GM23338 (cell line): ENCODE measurements at regions not wholly inside any gene's neighbourhood (a gene's known extent, or its start where the extent isn't known, plus 50 kb on each side); places are given as distances from the start of the nearest gene placed in this dataset.

ENCODE experiments used
- CREB1 ChIP-seq: fragments of 250-450 bp; sonication (Bioruptor Pico); IDR thresholded peaks from 2 replicates; pipeline ENCODE4 v1.5.0; 2020; ENCODE audit warnings: low read depth, mild to moderate bottlenecking, moderate library complexity
- CTCF ChIP-seq, 2 experiments: fragments of 200-600 bp in 1 of 2; sonication (generic) in 1 of 2; conservative IDR thresholded peaks; 2 replicates each; pipeline versions ENCODE4 v1.5.1 to v1.6.1; 2016 to 2017; ENCODE audit warnings: antibody characterized with exemption in 2 of 2, low read depth in 2 of 2, mild to moderate bottlenecking in 2 of 2, moderate library complexity in 1 of 2
- EZH2 ChIP-seq: fragments of 200-600 bp; sonication (generic); IDR thresholded peaks from one replicate; pipeline ENCODE4 v1.8.0; 2017; ENCODE audit warnings: antibody characterized with exemption, mild to moderate bottlenecking, low read depth; ENCODE audit not compliant: unreplicated experiment
- EZH2phosphoT487 ChIP-seq: fragments of 200-600 bp; sonication (generic); IDR thresholded peaks from one replicate; pipeline ENCODE4 v1.8.1; 2018; ENCODE audit warnings: antibody characterized with exemption; ENCODE audit not compliant: unreplicated experiment
- JUNB ChIP-seq: IDR thresholded peaks from one replicate; pipeline ENCODE4 v1.6.1; 2016; ENCODE audit warnings: antibody characterized with exemption; ENCODE audit not compliant: unreplicated experiment
- POLR2AphosphoS5 ChIP-seq: IDR thresholded peaks from 2 replicates; pipeline ENCODE4 v1.6.1; 2016; ENCODE audit warnings: antibody characterized with exemption, low read depth
- ZNF331 ChIP-seq: fragments of 250-450 bp; sonication (Bioruptor Pico); IDR thresholded peaks from 2 replicates; pipeline ENCODE4 v1.5.0; 2020; ENCODE audit warnings: low read depth, mild to moderate bottlenecking, moderate library complexity
- TF ChIP-seq, protein P1 (sequence below): IDR thresholded peaks from one replicate; pipeline ENCODE4 v1.6.1; 2018; ENCODE audit warnings: antibody characterized with exemption; ENCODE audit not compliant: unreplicated experiment

DNA sequence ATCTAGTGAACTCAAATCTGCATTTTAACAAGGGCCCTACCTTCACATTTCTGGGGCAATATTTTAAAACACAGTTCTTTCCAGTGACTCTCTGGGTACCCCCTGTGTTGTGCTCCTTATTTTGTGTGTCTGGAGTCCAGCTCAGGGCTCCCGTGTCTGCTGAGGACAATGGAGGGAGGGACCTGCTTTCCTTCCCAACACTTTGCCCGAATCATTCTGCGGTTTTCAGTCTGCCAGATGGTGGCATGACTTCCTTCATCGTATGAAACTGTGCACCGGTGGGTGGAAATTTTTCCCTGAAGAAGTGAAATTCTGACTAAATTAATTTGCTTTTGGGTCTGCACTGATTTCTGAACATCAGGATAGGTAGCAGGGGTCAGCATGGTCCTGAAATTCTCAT, 153.6 kb upstream of the CD180 start:
- TF ChIP-seq CTCF (conservative IDR thresholded peaks at IDR 0.05; ENCODE audit: low read depth in 2 of 2) (no peak), EZH2phosphoT487 (no peak), JUNB (no peak), ZNF331 (CRISPR knock-in tag) (no peak), CREB1 (CRISPR knock-in tag) (no peak), EZH2 (no peak), POLR2AphosphoS5 (no peak)
- TF ChIP-seq, protein P1, sequence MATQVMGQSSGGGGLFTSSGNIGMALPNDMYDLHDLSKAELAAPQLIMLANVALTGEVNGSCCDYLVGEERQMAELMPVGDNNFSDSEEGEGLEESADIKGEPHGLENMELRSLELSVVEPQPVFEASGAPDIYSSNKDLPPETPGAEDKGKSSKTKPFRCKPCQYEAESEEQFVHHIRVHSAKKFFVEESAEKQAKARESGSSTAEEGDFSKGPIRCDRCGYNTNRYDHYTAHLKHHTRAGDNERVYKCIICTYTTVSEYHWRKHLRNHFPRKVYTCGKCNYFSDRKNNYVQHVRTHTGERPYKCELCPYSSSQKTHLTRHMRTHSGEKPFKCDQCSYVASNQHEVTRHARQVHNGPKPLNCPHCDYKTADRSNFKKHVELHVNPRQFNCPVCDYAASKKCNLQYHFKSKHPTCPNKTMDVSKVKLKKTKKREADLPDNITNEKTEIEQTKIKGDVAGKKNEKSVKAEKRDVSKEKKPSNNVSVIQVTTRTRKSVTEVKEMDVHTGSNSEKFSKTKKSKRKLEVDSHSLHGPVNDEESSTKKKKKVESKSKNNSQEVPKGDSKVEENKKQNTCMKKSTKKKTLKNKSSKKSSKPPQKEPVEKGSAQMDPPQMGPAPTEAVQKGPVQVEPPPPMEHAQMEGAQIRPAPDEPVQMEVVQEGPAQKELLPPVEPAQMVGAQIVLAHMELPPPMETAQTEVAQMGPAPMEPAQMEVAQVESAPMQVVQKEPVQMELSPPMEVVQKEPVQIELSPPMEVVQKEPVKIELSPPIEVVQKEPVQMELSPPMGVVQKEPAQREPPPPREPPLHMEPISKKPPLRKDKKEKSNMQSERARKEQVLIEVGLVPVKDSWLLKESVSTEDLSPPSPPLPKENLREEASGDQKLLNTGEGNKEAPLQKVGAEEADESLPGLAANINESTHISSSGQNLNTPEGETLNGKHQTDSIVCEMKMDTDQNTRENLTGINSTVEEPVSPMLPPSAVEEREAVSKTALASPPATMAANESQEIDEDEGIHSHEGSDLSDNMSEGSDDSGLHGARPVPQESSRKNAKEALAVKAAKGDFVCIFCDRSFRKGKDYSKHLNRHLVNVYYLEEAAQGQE, result no peak
